H1 (cell line): ENCODE measurements at regions not wholly inside any gene's neighbourhood (a gene's known extent, or its start where the extent isn't known, plus 50 kb on each side); places are given as distances from the start of the nearest gene placed in this dataset.

Source experiments
- CTCF ChIA-PET: fragments of 300-600 bp; sonication (Branson Sonifier 250); formaldehyde crosslinking; loops from one replicate; lab custom pipeline; 2021; ENCODE audit not compliant: partially characterized antibody; lab: Charles Lee
- POLR2A ChIA-PET: fragments of 300-600 bp; sonication (Branson Sonifier 250); formaldehyde crosslinking; loops from one replicate; lab custom pipeline; 2021; ENCODE audit warnings: inconsistent platforms; ENCODE audit not compliant: partially characterized antibody; lab: Charles Lee
- DNase-seq, 2 experiments: peaks; one replicate each; pipeline versions ENCODE4 v3.0.0 to v3.0.0-alpha.2; 2010 to 2022; ENCODE audit warnings: low spot score in 2 of 2, low read depth in 1 of 2, mixed read lengths in 1 of 2
- FAIRE-seq: peaks from 2 replicates; lab custom pipeline; 2011; peaks lifted over from hg19 to GRCh38; lab: Jason Lieb, UNC
- H2AFZ ChIP-seq: 2 replicates; pipeline ENCODE4 v1.8.1; 2012; ENCODE audit warnings: low read length, inconsistent platforms
- H2AK5ac ChIP-seq: 2 replicates; pipeline ENCODE4 v1.6.1; 2013; ENCODE audit warnings: low read depth, low read length
- H2BK120ac ChIP-seq: replicated peaks from 2 replicates; pipeline ENCODE3; 2013; ENCODE audit warnings: low read depth, low read length, inconsistent platforms
- H2BK12ac ChIP-seq: 2 replicates; pipeline ENCODE4 v1.6.1; 2013; ENCODE audit warnings: low read depth, low read length
- H2BK15ac ChIP-seq: 2 replicates; pipeline ENCODE4 v1.6.1; 2013; ENCODE audit warnings: low read length
- H2BK20ac ChIP-seq: 2 replicates; pipeline ENCODE4 v1.6.1; 2013; ENCODE audit warnings: low read length
- H2BK5ac ChIP-seq: 2 replicates; pipeline ENCODE4 v1.6.1; 2013; ENCODE audit warnings: low read depth, low read length
- H3K14ac ChIP-seq: 2 replicates; pipeline ENCODE4 v1.6.1; 2013; ENCODE audit warnings: inconsistent platforms; ENCODE audit not compliant: insufficient read length
- H3K18ac ChIP-seq: 2 replicates; pipeline ENCODE4 v1.6.1; 2013; ENCODE audit warnings: low read length; ENCODE audit errors: extremely low read depth
- H3K23ac ChIP-seq: 2 replicates; pipeline ENCODE4 v1.6.1; 2013; ENCODE audit warnings: inconsistent platforms; ENCODE audit not compliant: insufficient read length
- H3K23me2 ChIP-seq: 2 replicates; pipeline ENCODE4 v1.6.1; 2013; ENCODE audit warnings: low read depth, low read length
- H3K27ac ChIP-seq: 2 replicates; pipeline ENCODE4 v1.6.1; 2011; ENCODE audit warnings: low read depth, low read length, inconsistent platforms
- H3K27me3 ChIP-seq, 4 experiments: replicated peaks in 1 of 4; 1 replicate in 1 of 4; 2 replicates in 3 of 4; pipeline versions ENCODE4 v1.6.1 to v1.8.1; 2011 to 2013; ENCODE audit warnings: low read length in 3 of 4, mild to moderate bottlenecking in 3 of 4, inconsistent platforms in 2 of 4, mixed read lengths in 2 of 4, moderate library complexity in 1 of 4; ENCODE audit not compliant: control insufficient read depth in 3 of 4, insufficient read depth in 3 of 4; ENCODE audit errors: extremely low read depth in 1 of 4
- H3K36me3 ChIP-seq, 4 experiments: 2 replicates each; pipeline versions ENCODE4 v1.6.1 to v1.8.1; 2011 to 2013; ENCODE audit warnings: mild to moderate bottlenecking in 4 of 4, low read length in 3 of 4, moderate library complexity in 2 of 4, control low read depth in 1 of 4, inconsistent platforms in 1 of 4; ENCODE audit not compliant: insufficient read depth in 4 of 4, control insufficient read depth in 2 of 4
- H3K4ac ChIP-seq: replicated peaks from 2 replicates; pipeline ENCODE3; 2013; ENCODE audit warnings: low read length, low read depth, mixed read lengths, inconsistent platforms; ENCODE audit not compliant: insufficient read length
- H3K4me1 ChIP-seq, 4 experiments: replicated peaks in 1 of 4; 1 replicate in 1 of 4; 2 replicates in 3 of 4; pipeline versions ENCODE4 v1.6.1 to v1.8.1; 2011 to 2013; ENCODE audit warnings: low read length in 3 of 4, inconsistent platforms in 2 of 4, mixed read lengths in 1 of 4; ENCODE audit not compliant: insufficient read depth in 4 of 4, control insufficient read depth in 3 of 4
- H3K4me2 ChIP-seq, 2 experiments: 2 replicates each; pipeline versions ENCODE4 v1.6.1 to v1.8.1; 2011 to 2013; ENCODE audit warnings: low read depth in 2 of 2, low read length in 2 of 2, control low read depth in 1 of 2, inconsistent platforms in 1 of 2, mild to moderate bottlenecking in 1 of 2; ENCODE audit not compliant: insufficient read depth in 1 of 2
- H3K4me3 ChIP-seq, 4 experiments: fragments of 200-600, 300-600 bp in 1 of 4; sonication (generic), shearing (Covaris generic), sonication (Bioruptor Twin) in 1 of 4; 2 replicates each; pipeline versions ENCODE4 v1.5.1 to v1.8.1; 2011 to 2016; ENCODE audit warnings: low read length in 4 of 4, low read depth in 3 of 4, control low read depth in 2 of 4, inconsistent platforms in 2 of 4, mild to moderate bottlenecking in 2 of 4, mixed read lengths in 1 of 4, moderate library complexity in 1 of 4; ENCODE audit not compliant: insufficient read depth in 2 of 4; ENCODE audit errors: extremely low read depth in 1 of 4
- H3K56ac ChIP-seq: replicated peaks from 2 replicates; pipeline ENCODE3; 2013; ENCODE audit warnings: low read depth, mild to moderate bottlenecking, mixed read lengths, low read length, inconsistent platforms; ENCODE audit not compliant: insufficient read length
- H3K79me1 ChIP-seq: 2 replicates; pipeline ENCODE4 v1.6.1; 2013; ENCODE audit warnings: low read depth, low read length, control low read depth
- H3K79me2 ChIP-seq, 2 experiments: 2 replicates each; pipeline versions ENCODE4 v1.6.1 to v1.8.1; 2012 to 2013; ENCODE audit warnings: low read length in 2 of 2, mild to moderate bottlenecking in 2 of 2, inconsistent platforms in 1 of 2; ENCODE audit not compliant: insufficient read depth in 2 of 2, control insufficient read depth in 1 of 2
- H3K9ac ChIP-seq, 4 experiments: replicated peaks in 1 of 4; 1 replicate in 1 of 4; 2 replicates in 3 of 4; pipeline versions ENCODE4 v1.6.1 to v1.8.1; 2011 to 2013; ENCODE audit warnings: low read depth in 3 of 4, low read length in 3 of 4, control low read depth in 2 of 4, mild to moderate bottlenecking in 2 of 4, moderate library complexity in 2 of 4, inconsistent platforms in 1 of 4; ENCODE audit errors: extremely low read depth in 1 of 4
- H3K9me3 ChIP-seq, 2 experiments: 2 replicates each; pipeline versions ENCODE4 v1.6.1 to v1.8.1; 2012 to 2013; ENCODE audit warnings: mild to moderate bottlenecking in 2 of 2, moderate library complexity in 2 of 2, control low read depth in 1 of 2, inconsistent platforms in 1 of 2, low read depth in 1 of 2, low read length in 1 of 2, mixed read lengths in 1 of 2; ENCODE audit not compliant: insufficient read depth in 2 of 2
- H4K20me1 ChIP-seq, 2 experiments: replicated peaks in 1 of 2; 2 replicates each; pipeline versions ENCODE3 to v1.8.1; 2011 to 2013; ENCODE audit warnings: inconsistent platforms in 2 of 2, low read length in 2 of 2, mild to moderate bottlenecking in 1 of 2; ENCODE audit not compliant: insufficient read depth in 2 of 2, control insufficient read depth in 1 of 2
- H4K5ac ChIP-seq: 2 replicates; pipeline ENCODE4 v1.6.1; 2013; ENCODE audit warnings: low read length, low read depth, mixed read lengths, inconsistent platforms; ENCODE audit not compliant: insufficient read length
- H4K8ac ChIP-seq: 2 replicates; pipeline ENCODE4 v1.8.0; 2013; ENCODE audit warnings: mild to moderate bottlenecking, moderate library complexity, low read length, inconsistent platforms; ENCODE audit not compliant: insufficient read depth; ENCODE audit errors: extremely low read depth
- H4K91ac ChIP-seq: replicated peaks from 2 replicates; pipeline ENCODE3; 2013; ENCODE audit warnings: low read length, mixed read lengths, inconsistent platforms; ENCODE audit not compliant: insufficient read length
- GABPA ChIP-seq: IDR thresholded peaks from 2 replicates; pipeline ENCODE4 v1.6.1; 2011; ENCODE audit warnings: mild to moderate bottlenecking, low read length, moderate library complexity, borderline replicate concordance; ENCODE audit not compliant: insufficient read depth
- KDM1A ChIP-seq: fragments of 200-600, 300-600 bp; sonication (generic); IDR thresholded peaks from 2 replicates; pipeline ENCODE4 v1.7.1; 2016; ENCODE audit warnings: mild to moderate bottlenecking, low read length, borderline replicate concordance
- WGBS, 2 experiments: shearing (Covaris generic) in 1 of 2; methylation state at CpG; one replicate each; pipeline versions ENCODE4 v1.1.6 to v1.1.7; 2013 to 2015; ENCODE audit warnings: low lambda C conversion rate in 2 of 2, mixed read lengths in 2 of 2, inconsistent platforms in 1 of 2, low coverage in 1 of 2, missing lambda C conversion rate in 1 of 2; ENCODE audit not compliant: insufficient replicate concordance in 2 of 2, insufficient coverage in 1 of 2, insufficient read length in 1 of 2; ENCODE audit errors: extremely low coverage in 1 of 2, missing lambda C conversion rate in 1 of 2; 5-methylcytosine and 5-hydroxymethylcytosine counted together

DNA sequence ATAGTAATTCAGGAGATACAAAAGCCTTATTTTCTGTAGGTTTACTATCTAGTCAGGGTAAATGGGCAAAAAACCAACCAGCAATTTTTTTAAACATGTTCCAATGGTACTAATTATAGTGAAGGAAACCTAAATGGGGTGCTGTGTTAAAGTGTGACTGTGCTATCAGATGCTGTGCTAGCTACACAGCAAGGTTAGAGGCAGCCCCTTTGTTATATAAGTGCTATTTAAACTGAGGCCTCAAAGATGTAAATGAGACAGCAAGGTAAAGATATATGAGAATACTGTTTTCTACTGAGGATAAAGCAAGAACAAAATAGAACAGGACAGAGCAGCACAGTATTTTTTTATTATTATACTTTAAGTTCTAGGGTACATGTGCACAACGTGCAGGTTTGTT, 305.4 kb upstream of the RGS18 start:
- no peak overlapping the region for H2BK5ac ChIP-seq
- no peaks in the 10 kb centered on the region for H3K36me3 ChIP-seq
- H4K91ac ChIP-seq, result no peak overlapping the region
- no peak overlapping the region; a peak in 1 of 4 replicates for H3K4me2 ChIP-seq
- no peak overlapping the region for H3K18ac ChIP-seq
- no peak overlapping the region for H2BK120ac ChIP-seq
- POLR2A ChIA-PET, result no interaction called here
- H4K8ac ChIP-seq, result no peak overlapping the region
- no peak overlapping the region for H3K9ac ChIP-seq
- no peak overlapping the region for H2BK15ac ChIP-seq
- DNase-seq, result no peak
- no peaks in the 10 kb centered on the region for H3K27me3 ChIP-seq
- no peak overlapping the region for H3K4ac ChIP-seq
- no peak overlapping the region for H2BK20ac ChIP-seq
- no peaks in the 10 kb centered on the region for H4K20me1 ChIP-seq
- CTCF ChIA-PET, result interaction anchor here (1.2 kb wide), 1 partner anchor 36 kb away, joined by 4 read pairs; no protein-coding TSS in a partner anchor
- WGBS, 2 experiments, result 89% methylated on average over 1 of the region's 1 CpG; no CpG with 5 or more reads in 1 of the 2 experiments
- H3K4me3 ChIP-seq, result no peak overlapping the region
- no peaks in the 10 kb centered on the region for H3K79me2 ChIP-seq
- no peaks in the 10 kb centered on the region for H3K9me3 ChIP-seq
- H3K23ac ChIP-seq, result no peak overlapping the region
- H3K4me1 ChIP-seq, result no peaks in the 10 kb centered on the region
- no peak overlapping the region for H4K5ac ChIP-seq
- no peak for FAIRE-seq
- no peak overlapping the region for H3K14ac ChIP-seq
- no peaks in the 10 kb centered on the region for H3K23me2 ChIP-seq
- no peak overlapping the region for H2AFZ ChIP-seq
- no peak overlapping the region for H3K27ac ChIP-seq
- no peaks in the 10 kb centered on the region for H3K79me1 ChIP-seq
- no peak overlapping the region for H3K56ac ChIP-seq
- no peak overlapping the region for H2BK12ac ChIP-seq
- no peak overlapping the region for H2AK5ac ChIP-seq
- TF ChIP-seq GABPA (no peak), KDM1A (no peak)
